CD4-positive, alpha-beta T cell (primary cell): ENCODE measurements at regions not wholly inside any gene's neighbourhood (a gene's known extent, or its start where the extent isn't known, plus 50 kb on each side); places are given as distances from the start of the nearest gene placed in this dataset.

Experiments
- ATAC-seq: fragments of 200-7000 bp; cut with Tn5 transposase; one replicate; pipeline ENCODE4 v1.10.0; 2022; ENCODE audit warnings: mild to moderate bottlenecking; ENCODE audit not compliant: poor library complexity
- CTCF ChIA-PET: fragments of 350-600 bp; sonication (Branson Sonifier 250); formaldehyde crosslinking; loops from one replicate; lab custom pipeline; 2021; ENCODE audit warnings: antibody characterized with exemption, inconsistent platforms; lab: Charles Lee
- POLR2A ChIA-PET: fragments of 350-600 bp; sonication (Branson Sonifier 250); formaldehyde crosslinking; loops from one replicate; lab custom pipeline; 2021; ENCODE audit warnings: antibody characterized with exemption, inconsistent platforms; lab: Charles Lee
- DNase-seq, 14 experiments: peaks; one replicate each; pipeline ENCODE4 v3.0.0-alpha.2; 2013 to 2020; ENCODE audit warnings: mixed read lengths in 2 of 14
- H3K27ac ChIP-seq, 2 donors: one replicate each; pipeline versions ENCODE4 v1.5.1 to v1.7.0; 2013; ENCODE audit warnings: low read length in 2 of 2, low read depth in 1 of 2, mild to moderate bottlenecking in 1 of 2
- H3K27me3 ChIP-seq, 2 experiments: 1 replicate in 1 of 2; 2 replicates in 1 of 2; pipeline versions ENCODE4 v1.6.1 to v1.7.0; 2013; ENCODE audit warnings: low read length in 2 of 2, control low read depth in 1 of 2, mild to moderate bottlenecking in 1 of 2, moderate library complexity in 1 of 2; ENCODE audit not compliant: insufficient read depth in 2 of 2, control insufficient read depth in 1 of 2
- H3K36me3 ChIP-seq: one replicate; pipeline ENCODE4 v1.6.1; 2013; ENCODE audit warnings: low read length, control low read depth; ENCODE audit not compliant: insufficient read depth
- H3K4me1 ChIP-seq: one replicate; pipeline ENCODE4 v1.6.1; 2013; ENCODE audit warnings: low read length, control low read depth; ENCODE audit not compliant: insufficient read depth
- H3K4me3 ChIP-seq: one replicate; pipeline ENCODE4 v1.5.1; 2013; ENCODE audit warnings: mild to moderate bottlenecking, low read length, moderate library complexity
- H3K9me3 ChIP-seq, 2 experiments: 1 replicate in 1 of 2; 2 replicates in 1 of 2; pipeline versions ENCODE4 v1.6.1 to v1.7.0; 2013; ENCODE audit warnings: low read length in 2 of 2, mild to moderate bottlenecking in 2 of 2, control low read depth in 1 of 2, moderate library complexity in 1 of 2; ENCODE audit not compliant: control insufficient read depth in 1 of 2, insufficient read depth in 1 of 2
- H3K27ac Mint-ChIP-seq: one replicate; pipeline ENCODE4 v1.8.0; 2020; ENCODE audit warnings: mixed read lengths
- H3K27me3 Mint-ChIP-seq: one replicate; pipeline ENCODE4 v1.8.0; 2021; ENCODE audit warnings: mixed read lengths
- H3K36me3 Mint-ChIP-seq: one replicate; pipeline ENCODE4 v1.8.0; 2021; ENCODE audit warnings: low read depth, mixed read lengths
- H3K4me1 Mint-ChIP-seq: one replicate; pipeline ENCODE4 v1.8.0; 2021; ENCODE audit warnings: low read depth, mixed read lengths
- H3K4me3 Mint-ChIP-seq: one replicate; pipeline ENCODE4 v1.8.0; 2020; ENCODE audit warnings: mild to moderate bottlenecking, mixed read lengths
- H3K9me3 Mint-ChIP-seq: one replicate; pipeline ENCODE4 v1.8.0; 2020; ENCODE audit warnings: mixed read lengths
- intact Hi-C, 2 experiments: fragments of 100-400 bp; cut with DNase I in 1 of 2; cut with micrococcal nuclease in 1 of 2; formaldehyde crosslinking; loops; one replicate each; pipeline versions ENCODE4 v1.15.1 to v1.9.0; 2023 to 2025; cut with DNase I, micrococcal nuclease
- TF ChIP-seq, protein P1 (sequence below): fragments of 200-600 bp; IDR thresholded peaks from one replicate; pipeline ENCODE4 v1.8.0; 2022; ENCODE audit warnings: antibody characterized with exemption, mild to moderate bottlenecking

- Mint-ChIP-seq H3K36me3 (no peaks in the 10 kb centered on the region), H3K4me1 (no peaks in the 10 kb centered on the region), H3K4me3 (no peak overlapping the region), H3K9me3 (no peaks in the 10 kb centered on the region), H3K27me3 (peaks cover 7% of the 10 kb centered on the region), H3K27ac (no peak overlapping the region)
- ChIA-PET POLR2A (no interaction called here), CTCF (no interaction called here)
- intact Hi-C loops = loop anchor here in 1 of 2 experiments (10.0 kb wide), 2 partner anchors 650 to 940 kb away; no protein-coding TSS in a partner anchor
- Histone ChIP-seq H3K27me3 (peaks cover 0 to 5% of the 10 kb centered on the region in 2 experiments), H3K9me3 (no peaks in the 10 kb centered on the region), H3K36me3 (no peaks in the 10 kb centered on the region), H3K4me3 (no peak overlapping the region), H3K27ac (no peak overlapping the region), H3K4me1 (no peaks in the 10 kb centered on the region)
- DNase-seq = no peak
- ATAC-seq = no peak
- TF ChIP-seq, protein P1, sequence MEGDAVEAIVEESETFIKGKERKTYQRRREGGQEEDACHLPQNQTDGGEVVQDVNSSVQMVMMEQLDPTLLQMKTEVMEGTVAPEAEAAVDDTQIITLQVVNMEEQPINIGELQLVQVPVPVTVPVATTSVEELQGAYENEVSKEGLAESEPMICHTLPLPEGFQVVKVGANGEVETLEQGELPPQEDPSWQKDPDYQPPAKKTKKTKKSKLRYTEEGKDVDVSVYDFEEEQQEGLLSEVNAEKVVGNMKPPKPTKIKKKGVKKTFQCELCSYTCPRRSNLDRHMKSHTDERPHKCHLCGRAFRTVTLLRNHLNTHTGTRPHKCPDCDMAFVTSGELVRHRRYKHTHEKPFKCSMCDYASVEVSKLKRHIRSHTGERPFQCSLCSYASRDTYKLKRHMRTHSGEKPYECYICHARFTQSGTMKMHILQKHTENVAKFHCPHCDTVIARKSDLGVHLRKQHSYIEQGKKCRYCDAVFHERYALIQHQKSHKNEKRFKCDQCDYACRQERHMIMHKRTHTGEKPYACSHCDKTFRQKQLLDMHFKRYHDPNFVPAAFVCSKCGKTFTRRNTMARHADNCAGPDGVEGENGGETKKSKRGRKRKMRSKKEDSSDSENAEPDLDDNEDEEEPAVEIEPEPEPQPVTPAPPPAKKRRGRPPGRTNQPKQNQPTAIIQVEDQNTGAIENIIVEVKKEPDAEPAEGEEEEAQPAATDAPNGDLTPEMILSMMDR = no peak
Measured at GRCh38 chr13:60334310-60334709, 62.7 kb upstream of the TDRD3 start.

GRCh38 chr13:60335531-60335930, 61.5 kb upstream of the TDRD3 start:
- Histone ChIP-seq H3K27ac (no peak overlapping the region), H3K36me3 (no peaks in the 10 kb centered on the region), H3K4me3 (no peak overlapping the region), H3K4me1 (no peaks in the 10 kb centered on the region), H3K27me3 (peaks cover 0 to 10% of the 10 kb centered on the region in 2 experiments), H3K9me3 (no peaks in the 10 kb centered on the region)
- H3K36me3 Mint-ChIP-seq = no peaks in the 10 kb centered on the region
- TF ChIP-seq, protein P1 = peak; percentile 64
- intact Hi-C loops = loop anchor here in 1 of 2 experiments (10.0 kb wide), 2 partner anchors 651 to 941 kb away; no protein-coding TSS in a partner anchor
- no peak overlapping the region for H3K27ac Mint-ChIP-seq
- no peaks in the 10 kb centered on the region for H3K9me3 Mint-ChIP-seq
- H3K4me1 Mint-ChIP-seq = no peaks in the 10 kb centered on the region
- ATAC-seq = no peak
- peaks cover 11% of the 10 kb centered on the region for H3K27me3 Mint-ChIP-seq
- POLR2A ChIA-PET = no interaction called here
- CTCF ChIA-PET = no interaction called here
- H3K4me3 Mint-ChIP-seq = no peak overlapping the region
- DNase-seq = peak in 1 of 14 experiments; percentile 8

GRCh38 chr13:60338754-60339153, 58.3 kb upstream of the TDRD3 start:
- Mint-ChIP-seq H3K27me3 (peaks cover 31% of the 10 kb centered on the region), H3K4me1 (no peaks in the 10 kb centered on the region), H3K36me3 (no peaks in the 10 kb centered on the region), H3K9me3 (no peaks in the 10 kb centered on the region), H3K27ac (no peak overlapping the region), H3K4me3 (no peak overlapping the region)
- POLR2A ChIA-PET = no interaction called here
- no peaks in the 10 kb centered on the region for H3K36me3 ChIP-seq
- H3K9me3 ChIP-seq = no peaks in the 10 kb centered on the region
- CTCF ChIA-PET = no interaction called here
- no peaks in the 10 kb centered on the region for H3K4me1 ChIP-seq
- ATAC-seq = no peak
- intact Hi-C loops = loop anchor here in 1 of 2 experiments (10.0 kb wide), 2 partner anchors 654 to 944 kb away; no protein-coding TSS in a partner anchor
- peaks cover 0 to 17% of the 10 kb centered on the region in 2 experiments for H3K27me3 ChIP-seq
- TF ChIP-seq, protein P1 = no peak
- H3K4me3 ChIP-seq = no peak overlapping the region
- DNase-seq = no peak
- no peak overlapping the region for H3K27ac ChIP-seq
